ENCODE measurements at regions not wholly inside any gene's neighbourhood (a gene's known extent, or its start where the extent isn't known, plus 50 kb on each side); places are given as distances from the start of the nearest gene placed in this dataset.

DNA sequence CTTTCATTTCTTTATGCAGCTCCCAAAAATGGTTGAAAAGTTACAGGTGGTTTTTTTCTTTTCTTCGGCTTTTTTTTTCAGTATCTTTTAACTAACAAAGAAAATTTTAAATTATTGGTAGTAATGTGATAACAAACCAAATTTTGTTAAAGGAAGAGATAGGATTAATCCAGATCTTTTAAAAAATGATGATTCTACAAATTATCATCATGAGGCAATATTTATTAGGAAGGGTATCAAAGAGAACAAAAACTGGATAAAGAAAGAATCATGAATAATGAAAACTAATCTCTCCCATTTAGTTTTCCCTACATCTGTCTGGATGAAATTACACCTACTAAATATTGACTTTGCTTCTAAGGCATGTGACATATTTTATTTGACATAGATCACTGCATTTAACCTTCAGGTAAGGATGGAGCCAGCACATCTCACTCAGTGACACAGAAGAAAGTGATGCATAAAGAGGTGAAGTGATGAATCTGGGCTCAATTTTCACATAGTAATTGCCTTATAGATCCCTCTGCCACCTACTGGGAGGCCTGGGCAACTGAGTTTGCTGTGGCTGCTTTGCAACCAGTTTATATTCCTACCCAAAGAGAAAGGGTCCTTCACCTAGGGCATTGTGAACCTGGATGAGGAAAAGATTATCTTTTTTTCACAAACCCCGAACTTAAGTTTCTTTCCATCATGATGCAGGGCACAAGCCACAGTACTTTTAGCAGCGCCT, 155.6 kb downstream of the HNRNPD start:
- CTCF ChIA-PET: interaction anchor here (0.6 kb wide), 1 partner anchor 1455 kb away, joined by 3 read pairs; no protein-coding TSS in a partner anchor

DNA sequence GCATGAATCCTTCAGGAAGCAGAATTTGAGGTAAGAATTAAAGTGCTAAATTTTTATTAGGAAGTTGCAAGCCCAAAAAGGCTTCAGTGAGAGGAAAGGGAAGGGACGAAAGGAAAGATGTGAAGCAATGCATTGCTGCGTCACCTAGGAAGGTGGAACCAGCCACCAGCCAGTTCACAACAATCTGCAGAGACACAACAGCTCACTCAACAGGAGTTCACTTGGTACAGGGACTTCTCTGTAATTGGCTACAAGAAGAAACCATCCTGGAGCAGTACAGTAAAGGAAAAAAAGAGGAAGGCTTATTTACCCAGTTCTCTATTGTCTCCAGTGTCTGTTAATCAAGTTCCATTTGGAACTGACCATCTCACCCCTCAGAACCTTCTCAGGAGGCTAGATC, 157.6 kb downstream of the HNRNPD start:
- Histone ChIP-seq H3K4me3 (ENCODE audit: low read depth, low read length) (no peak overlapping the region), H3K27ac (ENCODE audit: low read depth, low read length) (no peak overlapping the region), H3K9me3 (ENCODE audit: control insufficient read depth, insufficient read depth, low read length) (no peaks in the 10 kb centered on the region), H3K27me3 (ENCODE audit: control insufficient read depth, insufficient read depth, low read length) (no peaks in the 10 kb centered on the region)
- ChIA-PET POLR2A (no interaction called here), CTCF (no interaction called here)
- DNase-seq (ENCODE audit: low read depth, low spot score): no peak
- TF ChIP-seq, protein P1, sequence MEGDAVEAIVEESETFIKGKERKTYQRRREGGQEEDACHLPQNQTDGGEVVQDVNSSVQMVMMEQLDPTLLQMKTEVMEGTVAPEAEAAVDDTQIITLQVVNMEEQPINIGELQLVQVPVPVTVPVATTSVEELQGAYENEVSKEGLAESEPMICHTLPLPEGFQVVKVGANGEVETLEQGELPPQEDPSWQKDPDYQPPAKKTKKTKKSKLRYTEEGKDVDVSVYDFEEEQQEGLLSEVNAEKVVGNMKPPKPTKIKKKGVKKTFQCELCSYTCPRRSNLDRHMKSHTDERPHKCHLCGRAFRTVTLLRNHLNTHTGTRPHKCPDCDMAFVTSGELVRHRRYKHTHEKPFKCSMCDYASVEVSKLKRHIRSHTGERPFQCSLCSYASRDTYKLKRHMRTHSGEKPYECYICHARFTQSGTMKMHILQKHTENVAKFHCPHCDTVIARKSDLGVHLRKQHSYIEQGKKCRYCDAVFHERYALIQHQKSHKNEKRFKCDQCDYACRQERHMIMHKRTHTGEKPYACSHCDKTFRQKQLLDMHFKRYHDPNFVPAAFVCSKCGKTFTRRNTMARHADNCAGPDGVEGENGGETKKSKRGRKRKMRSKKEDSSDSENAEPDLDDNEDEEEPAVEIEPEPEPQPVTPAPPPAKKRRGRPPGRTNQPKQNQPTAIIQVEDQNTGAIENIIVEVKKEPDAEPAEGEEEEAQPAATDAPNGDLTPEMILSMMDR (IDR thresholded peaks at IDR 0.05; ENCODE audit: low read depth, low read length): no peak

More for the DNA sequence above, 155.6 kb downstream of the HNRNPD start:
- DNase-seq (ENCODE audit: low read depth, low spot score): no peak
- POLR2A ChIA-PET: no interaction called here
- H3K27ac ChIP-seq (ENCODE audit: low read depth, low read length): no peak overlapping the region
- no peaks in the 10 kb centered on the region for H3K27me3 ChIP-seq (ENCODE audit: control insufficient read depth, insufficient read depth, low read length)
- no peak overlapping the region for H3K4me3 ChIP-seq (ENCODE audit: low read depth, low read length)
- H3K9me3 ChIP-seq (ENCODE audit: control insufficient read depth, insufficient read depth, low read length): no peaks in the 10 kb centered on the region
- TF ChIP-seq, protein P1 (IDR thresholded peaks at IDR 0.05; ENCODE audit: low read depth, low read length): peak; percentile 46

DNA sequence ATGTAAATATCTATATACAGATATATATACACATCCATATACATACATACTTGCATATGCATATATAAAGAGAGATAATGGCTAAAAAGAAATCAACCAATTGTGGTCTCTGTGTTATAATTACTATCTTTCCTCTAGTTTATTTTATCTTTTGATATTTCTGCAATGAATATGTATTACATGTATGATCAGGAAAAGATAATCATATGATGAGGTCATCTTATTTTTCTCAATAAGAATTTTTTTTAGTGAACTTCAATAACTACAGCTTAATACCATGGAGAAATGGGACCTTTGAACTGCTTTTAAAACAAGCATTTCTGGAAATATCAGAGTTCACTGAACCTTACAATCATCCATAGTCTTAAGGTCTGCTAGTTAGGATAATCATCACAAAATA, 158.0 kb downstream of the HNRNPD start:
- H3K27me3 ChIP-seq (ENCODE audit: control insufficient read depth, insufficient read depth, low read length): no peaks in the 10 kb centered on the region
- no peak overlapping the region for H3K27ac ChIP-seq (ENCODE audit: low read depth, low read length)
- H3K4me3 ChIP-seq (ENCODE audit: low read depth, low read length): no peak overlapping the region
- TF ChIP-seq, protein P1 (IDR thresholded peaks at IDR 0.05; ENCODE audit: low read depth, low read length): no peak
- POLR2A ChIA-PET: no interaction called here
- no peaks in the 10 kb centered on the region for H3K9me3 ChIP-seq (ENCODE audit: control insufficient read depth, insufficient read depth, low read length)
- DNase-seq (ENCODE audit: low read depth, low spot score): no peak
- CTCF ChIA-PET: no interaction called here

DNA sequence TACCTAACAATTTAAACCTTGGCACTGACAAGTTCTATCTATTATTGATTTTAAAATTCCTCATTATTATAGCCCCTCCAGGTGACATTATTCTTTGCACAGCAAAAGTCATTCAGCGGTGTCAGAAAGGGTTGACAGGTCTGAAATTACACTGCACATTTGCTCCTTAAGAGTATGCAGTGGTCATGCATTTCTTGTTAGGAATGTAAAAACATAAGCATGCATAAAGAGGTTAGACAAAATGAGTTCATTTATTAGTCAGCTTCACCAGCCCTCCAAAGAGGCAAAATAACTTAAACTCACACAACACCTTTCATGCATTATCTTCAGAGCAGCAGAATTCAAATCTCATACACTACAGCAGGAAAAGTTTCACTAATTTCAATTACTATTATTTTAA, 158.8 kb downstream of the HNRNPD start:
- H3K27ac ChIP-seq (ENCODE audit: low read depth, low read length): no peak overlapping the region
- POLR2A ChIA-PET: no interaction called here
- DNase-seq (ENCODE audit: low read depth, low spot score): no peak
- H3K9me3 ChIP-seq (ENCODE audit: control insufficient read depth, insufficient read depth, low read length): no peaks in the 10 kb centered on the region
- TF ChIP-seq, protein P1 (IDR thresholded peaks at IDR 0.05; ENCODE audit: low read depth, low read length): no peak
- H3K4me3 ChIP-seq (ENCODE audit: low read depth, low read length): no peak overlapping the region
- H3K27me3 ChIP-seq (ENCODE audit: control insufficient read depth, insufficient read depth, low read length): no peaks in the 10 kb centered on the region
- CTCF ChIA-PET: no interaction called here

DNA sequence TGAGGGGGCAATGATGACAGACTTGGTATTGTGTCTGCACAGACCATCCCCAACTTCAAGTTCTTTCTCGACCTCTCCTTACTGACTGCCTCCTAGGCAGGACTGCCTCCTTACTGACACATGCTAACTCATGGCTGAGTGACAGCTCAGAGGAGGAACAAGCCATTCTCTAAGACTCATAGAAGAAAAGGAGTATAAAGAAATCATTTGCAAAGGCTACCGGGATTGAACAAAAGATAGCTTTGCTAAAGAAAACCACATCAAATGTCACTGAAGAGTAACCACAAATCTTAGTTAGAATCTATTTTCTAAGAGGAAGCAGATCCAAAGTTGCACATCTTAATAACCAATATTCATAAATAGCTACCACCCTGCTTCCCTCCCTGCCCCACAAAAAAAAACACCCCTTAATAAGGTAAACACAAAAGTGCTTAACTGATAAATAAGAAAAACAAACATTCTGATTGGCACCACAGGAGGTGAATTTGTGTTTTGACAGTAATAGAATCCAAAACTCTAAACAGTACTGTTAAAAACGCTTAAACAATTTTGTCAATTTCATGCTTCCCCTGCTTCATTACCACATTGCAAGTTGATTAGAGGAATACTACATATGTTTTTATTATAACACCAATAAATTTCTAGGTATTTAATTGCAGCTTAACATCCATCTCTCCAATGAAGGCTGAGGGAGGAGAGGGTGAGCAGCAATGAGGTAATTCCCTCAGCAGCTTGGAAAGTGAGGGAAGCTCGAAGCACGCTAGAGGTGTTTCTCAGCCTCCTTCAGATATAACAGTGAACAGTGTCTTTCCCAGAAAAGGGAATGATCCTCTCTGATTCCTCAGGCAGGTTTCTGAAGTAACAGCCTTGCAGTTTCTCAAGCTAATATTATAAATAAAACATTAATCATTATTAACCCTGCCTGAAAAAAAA, 160.0 kb downstream of the HNRNPD start:
- DNase-seq (ENCODE audit: low read depth, low spot score): no peak
- Histone ChIP-seq H3K4me3 (ENCODE audit: low read depth, low read length) (no peak overlapping the region), H3K27me3 (ENCODE audit: control insufficient read depth, insufficient read depth, low read length) (no peaks in the 10 kb centered on the region), H3K9me3 (ENCODE audit: control insufficient read depth, insufficient read depth, low read length) (no peaks in the 10 kb centered on the region), H3K27ac (ENCODE audit: low read depth, low read length) (no peak overlapping the region)
- ChIA-PET CTCF (interaction anchor here (0.5 kb wide), 1 partner anchor 807 kb away, joined by 3 read pairs; no protein-coding TSS in a partner anchor), POLR2A (no interaction called here)
- TF ChIP-seq, protein P1 (IDR thresholded peaks at IDR 0.05; ENCODE audit: low read depth, low read length): no peak
